HG03196 (cell line): ENCODE measurements at regions not wholly inside any gene's neighbourhood (a gene's known extent, or its start where the extent isn't known, plus 50 kb on each side); places are given as distances from the start of the nearest gene placed in this dataset.

Source experiments
- ATAC-seq: cut with Tn5 transposase; IDR thresholded peaks from one replicate; pipeline ENCODE4 v1.9.1; 2021; ENCODE audit not compliant: unreplicated experiment

GRCh38 chr16:55041540-55042234 lies 111.0 kb downstream of the IRX5 start:
- ATAC-seq: no peak

GRCh38 chr16:55042556-55043432 lies 112.1 kb downstream of the IRX5 start:
- no peak for ATAC-seq

GRCh38 chr16:55043499-55043898 lies 112.8 kb downstream of the IRX5 start:
- no peak for ATAC-seq

GRCh38 chr16:55044201-55044975 lies 113.7 kb downstream of the IRX5 start:
- ATAC-seq: no peak

- ATAC-seq: no peak
These were observed 114.7 kb downstream of the IRX5 start for GRCh38 chr16:55045329-55045728.

GRCh38 chr16:55045756-55046460 lies 115.2 kb downstream of the IRX5 start:
- no peak for ATAC-seq

GRCh38 chr16:55046513-55046912 lies 115.8 kb downstream of the IRX5 start:
- no peak for ATAC-seq

- ATAC-seq: no peak
These were observed 116.3 kb downstream of the IRX5 start for GRCh38 chr16:55046916-55047315.

GRCh38 chr16:55047331-55047730 lies 116.7 kb downstream of the IRX5 start:
- no peak for ATAC-seq

- no peak for ATAC-seq
These were observed 117.3 kb downstream of the IRX5 start for GRCh38 chr16:55047903-55048497.

- ATAC-seq: no peak
These were observed 118.1 kb downstream of the IRX5 start for GRCh38 chr16:55048745-55049144.

- no peak for ATAC-seq
These were observed 121.1 kb downstream of the IRX5 start for GRCh38 chr16:55051571-55052347.

- no peak for ATAC-seq
These were observed 121.7 kb downstream of the IRX5 start for GRCh38 chr16:55052348-55052734.

- no peak for ATAC-seq
These were observed 122.2 kb downstream of the IRX5 start for GRCh38 chr16:55052741-55053415.

- ATAC-seq: no peak
These were observed 124.6 kb downstream of the IRX5 start for GRCh38 chr16:55055262-55055661.

GRCh38 chr16:55056585-55057401 lies 126.1 kb downstream of the IRX5 start:
- no peak for ATAC-seq

GRCh38 chr16:55057866-55058265 lies 127.2 kb downstream of the IRX5 start:
- ATAC-seq: no peak

- ATAC-seq: no peak
These were observed 127.9 kb downstream of the IRX5 start for GRCh38 chr16:55058576-55058975.
